H1 (cell line): ENCODE measurements at regions not wholly inside any gene's neighbourhood (a gene's known extent, or its start where the extent isn't known, plus 50 kb on each side); places are given as distances from the start of the nearest gene placed in this dataset.

Experiments
- CTCF ChIA-PET: fragments of 300-600 bp; sonication (Branson Sonifier 250); formaldehyde crosslinking; loops from one replicate; lab custom pipeline; 2021; ENCODE audit not compliant: partially characterized antibody; lab: Charles Lee
- POLR2A ChIA-PET: fragments of 300-600 bp; sonication (Branson Sonifier 250); formaldehyde crosslinking; loops from one replicate; lab custom pipeline; 2021; ENCODE audit warnings: inconsistent platforms; ENCODE audit not compliant: partially characterized antibody; lab: Charles Lee
- DNase-seq, 2 experiments: peaks; one replicate each; pipeline versions ENCODE4 v3.0.0 to v3.0.0-alpha.2; 2010 to 2022; ENCODE audit warnings: low spot score in 2 of 2, low read depth in 1 of 2, mixed read lengths in 1 of 2
- FAIRE-seq: peaks from 2 replicates; lab custom pipeline; 2011; peaks lifted over from hg19 to GRCh38; lab: Jason Lieb, UNC
- H2AFZ ChIP-seq: 2 replicates; pipeline ENCODE4 v1.8.1; 2012; ENCODE audit warnings: low read length, inconsistent platforms
- H2AK5ac ChIP-seq: 2 replicates; pipeline ENCODE4 v1.6.1; 2013; ENCODE audit warnings: low read depth, low read length
- H2BK120ac ChIP-seq: replicated peaks from 2 replicates; pipeline ENCODE3; 2013; ENCODE audit warnings: low read depth, low read length, inconsistent platforms
- H2BK12ac ChIP-seq: 2 replicates; pipeline ENCODE4 v1.6.1; 2013; ENCODE audit warnings: low read depth, low read length
- H2BK15ac ChIP-seq: 2 replicates; pipeline ENCODE4 v1.6.1; 2013; ENCODE audit warnings: low read length
- H2BK20ac ChIP-seq: 2 replicates; pipeline ENCODE4 v1.6.1; 2013; ENCODE audit warnings: low read length
- H2BK5ac ChIP-seq: 2 replicates; pipeline ENCODE4 v1.6.1; 2013; ENCODE audit warnings: low read depth, low read length
- H3K14ac ChIP-seq: 2 replicates; pipeline ENCODE4 v1.6.1; 2013; ENCODE audit warnings: inconsistent platforms; ENCODE audit not compliant: insufficient read length
- H3K18ac ChIP-seq: 2 replicates; pipeline ENCODE4 v1.6.1; 2013; ENCODE audit warnings: low read length; ENCODE audit errors: extremely low read depth
- H3K23ac ChIP-seq: 2 replicates; pipeline ENCODE4 v1.6.1; 2013; ENCODE audit warnings: inconsistent platforms; ENCODE audit not compliant: insufficient read length
- H3K23me2 ChIP-seq: 2 replicates; pipeline ENCODE4 v1.6.1; 2013; ENCODE audit warnings: low read depth, low read length
- H3K27ac ChIP-seq: 2 replicates; pipeline ENCODE4 v1.6.1; 2011; ENCODE audit warnings: low read depth, low read length, inconsistent platforms
- H3K27me3 ChIP-seq, 4 experiments: replicated peaks in 1 of 4; 1 replicate in 1 of 4; 2 replicates in 3 of 4; pipeline versions ENCODE4 v1.6.1 to v1.8.1; 2011 to 2013; ENCODE audit warnings: low read length in 3 of 4, mild to moderate bottlenecking in 3 of 4, inconsistent platforms in 2 of 4, mixed read lengths in 2 of 4, moderate library complexity in 1 of 4; ENCODE audit not compliant: control insufficient read depth in 3 of 4, insufficient read depth in 3 of 4; ENCODE audit errors: extremely low read depth in 1 of 4
- H3K36me3 ChIP-seq, 4 experiments: 2 replicates each; pipeline versions ENCODE4 v1.6.1 to v1.8.1; 2011 to 2013; ENCODE audit warnings: mild to moderate bottlenecking in 4 of 4, low read length in 3 of 4, moderate library complexity in 2 of 4, control low read depth in 1 of 4, inconsistent platforms in 1 of 4; ENCODE audit not compliant: insufficient read depth in 4 of 4, control insufficient read depth in 2 of 4
- H3K4ac ChIP-seq: replicated peaks from 2 replicates; pipeline ENCODE3; 2013; ENCODE audit warnings: low read length, low read depth, mixed read lengths, inconsistent platforms; ENCODE audit not compliant: insufficient read length
- H3K4me1 ChIP-seq, 4 experiments: replicated peaks in 1 of 4; 1 replicate in 1 of 4; 2 replicates in 3 of 4; pipeline versions ENCODE4 v1.6.1 to v1.8.1; 2011 to 2013; ENCODE audit warnings: low read length in 3 of 4, inconsistent platforms in 2 of 4, mixed read lengths in 1 of 4; ENCODE audit not compliant: insufficient read depth in 4 of 4, control insufficient read depth in 3 of 4
- H3K4me2 ChIP-seq, 2 experiments: 2 replicates each; pipeline versions ENCODE4 v1.6.1 to v1.8.1; 2011 to 2013; ENCODE audit warnings: low read depth in 2 of 2, low read length in 2 of 2, control low read depth in 1 of 2, inconsistent platforms in 1 of 2, mild to moderate bottlenecking in 1 of 2; ENCODE audit not compliant: insufficient read depth in 1 of 2
- H3K4me3 ChIP-seq, 4 experiments: fragments of 200-600, 300-600 bp in 1 of 4; sonication (generic), shearing (Covaris generic), sonication (Bioruptor Twin) in 1 of 4; 2 replicates each; pipeline versions ENCODE4 v1.5.1 to v1.8.1; 2011 to 2016; ENCODE audit warnings: low read length in 4 of 4, low read depth in 3 of 4, control low read depth in 2 of 4, inconsistent platforms in 2 of 4, mild to moderate bottlenecking in 2 of 4, mixed read lengths in 1 of 4, moderate library complexity in 1 of 4; ENCODE audit not compliant: insufficient read depth in 2 of 4; ENCODE audit errors: extremely low read depth in 1 of 4
- H3K56ac ChIP-seq: replicated peaks from 2 replicates; pipeline ENCODE3; 2013; ENCODE audit warnings: low read depth, mild to moderate bottlenecking, mixed read lengths, low read length, inconsistent platforms; ENCODE audit not compliant: insufficient read length
- H3K79me1 ChIP-seq: 2 replicates; pipeline ENCODE4 v1.6.1; 2013; ENCODE audit warnings: low read depth, low read length, control low read depth
- H3K79me2 ChIP-seq, 2 experiments: 2 replicates each; pipeline versions ENCODE4 v1.6.1 to v1.8.1; 2012 to 2013; ENCODE audit warnings: low read length in 2 of 2, mild to moderate bottlenecking in 2 of 2, inconsistent platforms in 1 of 2; ENCODE audit not compliant: insufficient read depth in 2 of 2, control insufficient read depth in 1 of 2
- H3K9ac ChIP-seq, 4 experiments: replicated peaks in 1 of 4; 1 replicate in 1 of 4; 2 replicates in 3 of 4; pipeline versions ENCODE4 v1.6.1 to v1.8.1; 2011 to 2013; ENCODE audit warnings: low read depth in 3 of 4, low read length in 3 of 4, control low read depth in 2 of 4, mild to moderate bottlenecking in 2 of 4, moderate library complexity in 2 of 4, inconsistent platforms in 1 of 4; ENCODE audit errors: extremely low read depth in 1 of 4
- H3K9me3 ChIP-seq, 2 experiments: 2 replicates each; pipeline versions ENCODE4 v1.6.1 to v1.8.1; 2012 to 2013; ENCODE audit warnings: mild to moderate bottlenecking in 2 of 2, moderate library complexity in 2 of 2, control low read depth in 1 of 2, inconsistent platforms in 1 of 2, low read depth in 1 of 2, low read length in 1 of 2, mixed read lengths in 1 of 2; ENCODE audit not compliant: insufficient read depth in 2 of 2
- H4K20me1 ChIP-seq, 2 experiments: replicated peaks in 1 of 2; 2 replicates each; pipeline versions ENCODE3 to v1.8.1; 2011 to 2013; ENCODE audit warnings: inconsistent platforms in 2 of 2, low read length in 2 of 2, mild to moderate bottlenecking in 1 of 2; ENCODE audit not compliant: insufficient read depth in 2 of 2, control insufficient read depth in 1 of 2
- H4K5ac ChIP-seq: 2 replicates; pipeline ENCODE4 v1.6.1; 2013; ENCODE audit warnings: low read length, low read depth, mixed read lengths, inconsistent platforms; ENCODE audit not compliant: insufficient read length
- H4K8ac ChIP-seq: 2 replicates; pipeline ENCODE4 v1.8.0; 2013; ENCODE audit warnings: mild to moderate bottlenecking, moderate library complexity, low read length, inconsistent platforms; ENCODE audit not compliant: insufficient read depth; ENCODE audit errors: extremely low read depth
- H4K91ac ChIP-seq: replicated peaks from 2 replicates; pipeline ENCODE3; 2013; ENCODE audit warnings: low read length, mixed read lengths, inconsistent platforms; ENCODE audit not compliant: insufficient read length
- BACH1 ChIP-seq: IDR thresholded peaks from 2 replicates; pipeline ENCODE4 v1.6.1; 2012; ENCODE audit warnings: low read length, improper control_type of control experiment
- CTBP2 ChIP-seq: IDR thresholded peaks from 2 replicates; pipeline ENCODE4 v1.7.0; 2011; ENCODE audit warnings: borderline replicate concordance, mild to moderate bottlenecking, moderate library complexity, mixed read lengths, low read length; ENCODE audit not compliant: insufficient read depth, insufficient read length
- MAFK ChIP-seq: IDR thresholded peaks from 2 replicates; pipeline ENCODE4 v1.6.1; 2012; ENCODE audit warnings: low read depth, mild to moderate bottlenecking, improper control_type of control experiment, low read length
- RNF2 ChIP-seq: fragments of 200-900, 300-1000 bp; sonication (generic); IDR thresholded peaks from 2 replicates; pipeline ENCODE4 v1.7.1; 2016; ENCODE audit warnings: borderline replicate concordance, low read depth, mild to moderate bottlenecking, antibody characterized with exemption, low read length; ENCODE audit not compliant: poor library complexity, severe bottlenecking; ENCODE audit errors: missing control alignments
- SAP30 ChIP-seq: fragments of 300-600 bp; sonication (generic); IDR thresholded peaks from 2 replicates; pipeline ENCODE4 v1.7.1; 2012; ENCODE audit warnings: low read length, moderate library complexity, mild to moderate bottlenecking, inconsistent platforms; ENCODE audit not compliant: insufficient read depth, insufficient replicate concordance
- SIN3A ChIP-seq, 2 experiments: IDR thresholded peaks in 1 of 2; conservative IDR thresholded peaks in 1 of 2; 2 replicates each; pipeline ENCODE4 v1.6.1; 2011 to 2012; ENCODE audit warnings: low read length in 2 of 2, improper control_type of control experiment in 1 of 2, low read depth in 1 of 2, mild to moderate bottlenecking in 1 of 2
- SP2 ChIP-seq: IDR thresholded peaks from 2 replicates; pipeline ENCODE4 v1.6.1; 2012; ENCODE audit warnings: mild to moderate bottlenecking, low read length, inconsistent platforms
- SUZ12 ChIP-seq: fragments of 200-600 bp; sonication (generic); IDR thresholded peaks from 2 replicates; pipeline ENCODE4 v1.6.1; 2012; ENCODE audit warnings: mild to moderate bottlenecking, inconsistent platforms, low read length, moderate library complexity, mixed read lengths
- TCF12 ChIP-seq: IDR thresholded peaks from 2 replicates; pipeline ENCODE4 v1.6.1; 2011; ENCODE audit warnings: low read depth, mild to moderate bottlenecking, low read length
- YY1 ChIP-seq: IDR thresholded peaks from 2 replicates; pipeline ENCODE4 v1.6.1; 2011; ENCODE audit warnings: low read depth, mild to moderate bottlenecking, low read length
- ZNF274 ChIP-seq: IDR thresholded peaks from 2 replicates; pipeline ENCODE4 v1.7.0; 2012; ENCODE audit warnings: low read length, borderline replicate concordance; ENCODE audit errors: extremely low read depth
- WGBS, 2 experiments: shearing (Covaris generic) in 1 of 2; methylation state at CpG; one replicate each; pipeline versions ENCODE4 v1.1.6 to v1.1.7; 2013 to 2015; ENCODE audit warnings: low lambda C conversion rate in 2 of 2, mixed read lengths in 2 of 2, inconsistent platforms in 1 of 2, low coverage in 1 of 2, missing lambda C conversion rate in 1 of 2; ENCODE audit not compliant: insufficient replicate concordance in 2 of 2, insufficient coverage in 1 of 2, insufficient read length in 1 of 2; ENCODE audit errors: extremely low coverage in 1 of 2, missing lambda C conversion rate in 1 of 2; 5-methylcytosine and 5-hydroxymethylcytosine counted together
- TF ChIP-seq, protein P1 (sequence below): IDR thresholded peaks from 2 replicates; pipeline ENCODE4 v1.6.1; 2012; ENCODE audit warnings: inconsistent platforms
- TF ChIP-seq, protein P2 (sequence below): IDR thresholded peaks from 2 replicates; pipeline ENCODE4 v1.6.1; 2012; ENCODE audit warnings: inconsistent platforms

- H4K91ac ChIP-seq: no peak overlapping the region
- no peak overlapping the region for H2AFZ ChIP-seq
- H3K14ac ChIP-seq: no peak overlapping the region
- H2BK20ac ChIP-seq: no peak overlapping the region
- H3K9ac ChIP-seq: no peak overlapping the region
- H4K8ac ChIP-seq: no peak overlapping the region
- no peak overlapping the region for H2BK12ac ChIP-seq
- H2AK5ac ChIP-seq: no peak overlapping the region
- H3K79me1 ChIP-seq: no peaks in the 10 kb centered on the region
- no peak overlapping the region for H3K27ac ChIP-seq
- H3K4me1 ChIP-seq: peaks cover 0 to 4% (median 0%) of the 10 kb centered on the region in 4 experiments; a peak in 2 of 7 replicates
- no peak overlapping the region for H3K4me3 ChIP-seq
- no peaks in the 10 kb centered on the region for H4K20me1 ChIP-seq
- H3K18ac ChIP-seq: no peak overlapping the region
- no peak overlapping the region for H3K23ac ChIP-seq
- CTCF ChIA-PET: no interaction called here
- WGBS, 2 experiments: 71% methylated on average over 1 of the region's 1 CpG; no CpG with 5 or more reads in 1 of the 2 experiments
- H3K36me3 ChIP-seq: no peaks in the 10 kb centered on the region
- DNase-seq (no peak), FAIRE-seq (no peak)
- H3K79me2 ChIP-seq: no peaks in the 10 kb centered on the region
- H4K5ac ChIP-seq: no peak overlapping the region
- POLR2A ChIA-PET: no interaction called here
- H2BK15ac ChIP-seq: no peak overlapping the region
- H3K23me2 ChIP-seq: no peaks in the 10 kb centered on the region
- H3K4me2 ChIP-seq: no peak overlapping the region
- no peak overlapping the region for H2BK120ac ChIP-seq
- H3K9me3 ChIP-seq: no peaks in the 10 kb centered on the region
- no peak overlapping the region for H2BK5ac ChIP-seq
- H3K27me3 ChIP-seq: no peaks in the 10 kb centered on the region
- H3K4ac ChIP-seq: no peak overlapping the region
- H3K56ac ChIP-seq: no peak overlapping the region
- TF ChIP-seq SAP30 (no peak), BACH1 (no peak), SIN3A (conservative IDR thresholded peaks at IDR 0.05 in 1 of 2, IDR thresholded peaks at IDR 0.05 in 1 of 2; ENCODE audit: low read depth in 1 of 2, low read length in 2 of 2) (no peak), SUZ12 (no peak), ZNF274 (no peak), YY1 (no peak), SP2 (no peak), MAFK (no peak), TCF12 (no peak), RNF2 (no peak), CTBP2 (no peak)
- TF ChIP-seq, protein P1, sequence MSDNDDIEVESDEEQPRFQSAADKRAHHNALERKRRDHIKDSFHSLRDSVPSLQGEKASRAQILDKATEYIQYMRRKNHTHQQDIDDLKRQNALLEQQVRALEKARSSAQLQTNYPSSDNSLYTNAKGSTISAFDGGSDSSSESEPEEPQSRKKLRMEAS: no peak
- TF ChIP-seq, protein P2, sequence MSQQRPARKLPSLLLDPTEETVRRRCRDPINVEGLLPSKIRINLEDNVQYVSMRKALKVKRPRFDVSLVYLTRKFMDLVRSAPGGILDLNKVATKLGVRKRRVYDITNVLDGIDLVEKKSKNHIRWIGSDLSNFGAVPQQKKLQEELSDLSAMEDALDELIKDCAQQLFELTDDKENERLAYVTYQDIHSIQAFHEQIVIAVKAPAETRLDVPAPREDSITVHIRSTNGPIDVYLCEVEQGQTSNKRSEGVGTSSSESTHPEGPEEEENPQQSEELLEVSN: no peak
Observed at GRCh38 chr1:234938135-234938534, 190.5 kb downstream of the TOMM20 start.
